HFFc6 (cell line): ENCODE measurements at regions not wholly inside any gene's neighbourhood (a gene's known extent, or its start where the extent isn't known, plus 50 kb on each side); places are given as distances from the start of the nearest gene placed in this dataset.

Experiments used
- DNase-seq: peaks from one replicate; pipeline ENCODE4 v3.0.0-alpha.2; 2018
- H3K27ac Mint-ChIP-seq: 2 replicates; pipeline ENCODE4 v1.8.0; 2020; ENCODE audit warnings: mild to moderate bottlenecking, mixed read lengths
- H3K27me3 Mint-ChIP-seq: 2 replicates; pipeline ENCODE4 v1.8.0; 2021; ENCODE audit warnings: mild to moderate bottlenecking, moderate library complexity, mixed read lengths; ENCODE audit not compliant: insufficient read depth
- H3K36me3 Mint-ChIP-seq: 2 replicates; pipeline ENCODE4 v1.8.0; 2021; ENCODE audit warnings: low read depth, mixed read lengths
- H3K4me1 Mint-ChIP-seq: 2 replicates; pipeline ENCODE4 v1.8.0; 2020; ENCODE audit warnings: low read depth, mixed read lengths
- H3K4me3 Mint-ChIP-seq: 2 replicates; pipeline ENCODE4 v1.8.0; 2020; ENCODE audit warnings: mild to moderate bottlenecking, moderate library complexity, mixed read lengths
- H3K9me3 Mint-ChIP-seq: 2 replicates; pipeline ENCODE4 v1.8.0; 2020; ENCODE audit warnings: mild to moderate bottlenecking, mixed read lengths
- TF ChIP-seq, protein P1 (sequence below): fragments of 200-600 bp; sonication (generic); IDR thresholded peaks from 2 replicates; pipeline ENCODE4 v1.5.0; 2021; ENCODE audit warnings: antibody characterized with exemption, mild to moderate bottlenecking

DNA sequence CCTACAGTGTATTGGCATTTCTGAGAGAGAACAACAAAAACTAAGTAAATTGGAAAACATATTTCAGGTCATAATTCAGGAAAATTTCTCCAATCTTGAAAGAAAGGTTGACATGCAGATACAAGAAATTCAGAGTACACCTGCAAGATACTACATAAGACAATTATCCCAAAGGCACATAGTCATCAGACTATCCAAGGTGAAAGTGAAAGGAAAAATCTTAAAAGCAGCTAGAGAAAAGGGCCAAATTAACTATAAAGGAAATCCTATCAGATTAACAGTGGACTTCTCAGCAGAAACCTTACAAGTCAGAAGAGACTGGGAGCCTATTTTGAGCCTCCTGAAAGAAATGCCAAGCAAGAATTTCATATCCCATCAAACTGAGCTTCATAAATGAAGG lies 449.0 kb upstream of the MMADHC start:
- TF ChIP-seq, protein P1, sequence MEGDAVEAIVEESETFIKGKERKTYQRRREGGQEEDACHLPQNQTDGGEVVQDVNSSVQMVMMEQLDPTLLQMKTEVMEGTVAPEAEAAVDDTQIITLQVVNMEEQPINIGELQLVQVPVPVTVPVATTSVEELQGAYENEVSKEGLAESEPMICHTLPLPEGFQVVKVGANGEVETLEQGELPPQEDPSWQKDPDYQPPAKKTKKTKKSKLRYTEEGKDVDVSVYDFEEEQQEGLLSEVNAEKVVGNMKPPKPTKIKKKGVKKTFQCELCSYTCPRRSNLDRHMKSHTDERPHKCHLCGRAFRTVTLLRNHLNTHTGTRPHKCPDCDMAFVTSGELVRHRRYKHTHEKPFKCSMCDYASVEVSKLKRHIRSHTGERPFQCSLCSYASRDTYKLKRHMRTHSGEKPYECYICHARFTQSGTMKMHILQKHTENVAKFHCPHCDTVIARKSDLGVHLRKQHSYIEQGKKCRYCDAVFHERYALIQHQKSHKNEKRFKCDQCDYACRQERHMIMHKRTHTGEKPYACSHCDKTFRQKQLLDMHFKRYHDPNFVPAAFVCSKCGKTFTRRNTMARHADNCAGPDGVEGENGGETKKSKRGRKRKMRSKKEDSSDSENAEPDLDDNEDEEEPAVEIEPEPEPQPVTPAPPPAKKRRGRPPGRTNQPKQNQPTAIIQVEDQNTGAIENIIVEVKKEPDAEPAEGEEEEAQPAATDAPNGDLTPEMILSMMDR = no peak
- H3K27me3 Mint-ChIP-seq = no peaks in the 10 kb centered on the region
- no peaks in the 10 kb centered on the region for H3K36me3 Mint-ChIP-seq
- peaks cover 8% of the 10 kb centered on the region for H3K4me1 Mint-ChIP-seq
- no peaks in the 10 kb centered on the region for H3K9me3 Mint-ChIP-seq
- H3K4me3 Mint-ChIP-seq = no peak overlapping the region
- DNase-seq = no peak
- no peak overlapping the region for H3K27ac Mint-ChIP-seq

DNA sequence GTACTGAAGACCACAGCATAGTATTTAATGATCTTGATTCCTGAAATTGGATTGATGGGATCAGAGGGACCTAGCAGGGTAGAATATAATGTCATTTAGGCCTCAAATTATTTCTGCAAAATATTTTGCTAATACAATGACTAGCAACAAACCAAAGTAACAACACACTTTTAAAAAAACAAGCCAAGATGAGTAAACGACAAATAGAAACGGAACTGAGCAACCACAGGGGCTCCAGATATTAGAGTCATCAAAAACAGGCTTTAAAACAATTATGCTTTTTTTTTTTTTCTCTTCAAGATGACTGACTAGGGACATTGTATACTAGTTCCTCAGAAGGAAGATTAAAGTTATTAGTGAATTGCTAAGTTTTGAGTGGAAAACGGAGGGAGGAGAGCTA lies 447.1 kb upstream of the MMADHC start:
- TF ChIP-seq, protein P1 = no peak
- Mint-ChIP-seq H3K4me1 (peaks cover 6% of the 10 kb centered on the region; the same call in 1 of the 2 replicates), H3K27me3 (no peaks in the 10 kb centered on the region), H3K9me3 (no peaks in the 10 kb centered on the region), H3K27ac (no peak overlapping the region), H3K4me3 (no peak overlapping the region), H3K36me3 (no peaks in the 10 kb centered on the region)
- no peak for DNase-seq

DNA sequence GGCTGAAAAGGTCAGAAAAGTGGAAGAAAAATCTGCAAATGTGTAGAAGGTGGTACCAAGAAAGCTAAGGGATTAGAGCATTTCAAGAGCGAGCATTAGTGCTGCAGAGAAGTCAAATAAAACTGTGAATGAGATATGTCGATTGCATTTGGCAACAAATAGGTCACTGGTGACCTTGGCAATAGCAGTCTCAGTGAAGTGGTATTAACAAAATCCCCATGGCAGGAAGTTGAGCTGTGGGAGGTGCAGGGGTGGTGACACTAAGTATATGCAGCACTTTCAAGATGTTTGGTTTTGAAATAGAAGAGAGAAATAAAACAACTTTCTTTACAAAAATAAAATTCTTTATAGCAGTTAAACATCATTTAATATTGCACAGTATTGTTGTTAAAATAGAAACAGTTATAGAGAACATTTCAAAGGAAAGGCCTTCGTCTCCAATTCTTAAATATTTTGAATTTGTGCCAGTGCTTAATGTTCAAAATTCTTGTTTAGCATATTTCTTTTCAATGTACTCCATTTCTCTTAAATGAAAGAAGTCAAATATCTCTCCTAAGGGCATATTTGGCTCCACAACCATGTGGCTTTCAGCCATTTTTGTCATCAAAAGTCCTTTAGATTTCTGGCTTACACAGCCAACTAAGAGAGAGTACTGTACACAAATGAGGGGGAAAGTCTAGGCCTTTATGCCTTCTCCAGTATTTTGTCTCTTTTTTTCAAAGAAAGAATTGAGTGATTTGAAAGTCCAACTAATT lies 443.0 kb upstream of the MMADHC start:
- H3K36me3 Mint-ChIP-seq = no peaks in the 10 kb centered on the region
- no peaks in the 10 kb centered on the region; the same call in 1 of the 2 replicates for H3K27me3 Mint-ChIP-seq
- TF ChIP-seq, protein P1 = no peak
- no peak overlapping the region for H3K27ac Mint-ChIP-seq
- no peak overlapping the region for H3K4me3 Mint-ChIP-seq
- no peak for DNase-seq
- peaks cover 28% of the 10 kb centered on the region for H3K4me1 Mint-ChIP-seq
- H3K9me3 Mint-ChIP-seq = no peaks in the 10 kb centered on the region

DNA sequence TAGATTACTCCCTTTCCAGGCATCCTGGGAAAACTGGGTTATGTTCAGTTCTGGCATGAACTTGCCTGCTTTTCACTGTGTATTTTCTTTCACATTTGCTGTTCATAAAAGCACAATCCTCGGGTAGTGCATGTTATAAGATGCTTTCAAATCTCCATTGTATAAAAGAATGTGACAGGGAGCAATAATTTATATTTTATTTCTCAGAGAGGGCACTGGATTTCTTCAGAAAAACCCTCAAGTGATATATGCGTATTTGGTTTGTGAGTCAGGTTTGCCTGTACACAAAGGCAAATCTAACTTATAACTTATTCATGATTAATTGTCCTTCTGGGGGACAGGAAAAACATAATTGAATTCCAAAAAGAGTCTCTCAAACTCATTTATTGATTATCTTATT lies 440.7 kb upstream of the MMADHC start:
- Mint-ChIP-seq H3K27ac (no peak overlapping the region), H3K4me1 (peaks cover 28% of the 10 kb centered on the region), H3K36me3 (no peaks in the 10 kb centered on the region), H3K9me3 (no peaks in the 10 kb centered on the region), H3K4me3 (no peak overlapping the region), H3K27me3 (no peaks in the 10 kb centered on the region; the same call in 1 of the 2 replicates)
- no peak for DNase-seq
- TF ChIP-seq, protein P1 = no peak

DNA sequence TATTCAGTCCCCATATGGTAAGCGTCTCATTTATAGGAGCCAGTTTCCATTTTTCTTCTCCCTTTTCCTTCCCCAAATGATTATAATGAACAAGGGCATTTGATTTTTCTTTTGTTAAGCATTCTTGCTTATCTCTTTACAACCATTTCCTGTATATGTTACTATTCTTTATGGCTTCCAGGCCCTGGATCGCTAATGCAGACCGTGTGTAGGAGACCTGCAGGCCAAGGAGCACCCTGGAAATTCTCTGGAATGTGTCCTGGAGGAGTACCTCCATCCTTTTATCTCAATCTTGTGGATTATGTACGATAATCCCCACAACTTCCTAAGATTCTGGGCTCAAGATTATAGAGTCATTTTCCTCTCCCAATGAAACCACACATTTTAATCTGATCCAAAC lies 439.6 kb upstream of the MMADHC start:
- Mint-ChIP-seq H3K9me3 (no peaks in the 10 kb centered on the region), H3K27me3 (no peaks in the 10 kb centered on the region; the same call in 1 of the 2 replicates), H3K27ac (no peak overlapping the region), H3K4me3 (no peak overlapping the region), H3K36me3 (no peaks in the 10 kb centered on the region), H3K4me1 (peaks cover 28% of the 10 kb centered on the region)
- TF ChIP-seq, protein P1 = no peak
- no peak for DNase-seq
